ENCODE measurements at regions not wholly inside any gene's neighbourhood (a gene's known extent, or its start where the extent isn't known, plus 50 kb on each side); places are given as distances from the start of the nearest gene placed in this dataset.

DNA sequence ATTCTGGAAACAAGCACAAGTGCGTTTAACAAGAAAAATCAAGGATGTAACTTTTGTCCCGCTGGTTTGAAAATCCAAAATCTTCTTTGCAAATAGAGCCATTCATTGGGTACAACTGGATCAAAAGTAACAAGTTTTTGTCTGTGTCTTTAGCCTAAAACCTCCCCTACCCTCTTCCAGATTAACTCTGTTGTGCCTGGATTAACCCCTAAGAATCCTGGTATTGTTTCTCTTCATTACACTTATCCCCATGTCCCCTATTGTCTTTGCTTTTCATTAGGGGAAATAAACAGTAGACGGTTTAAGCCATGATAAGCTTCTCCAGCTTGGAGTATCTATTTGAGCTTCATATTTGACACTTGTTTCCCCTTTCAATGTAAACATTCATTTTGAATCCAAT lies 242.1 kb upstream of the ARGLU1 start:
- ChIA-PET CTCF (no interaction called here), POLR2A (no interaction called here)
- TF ChIP-seq ELF1 (IDR thresholded peaks at IDR 0.05) (no peak), GABPA (IDR thresholded peaks at IDR 0.05; ENCODE audit: low read depth) (no peak)
- TF ChIP-seq, protein P1, sequence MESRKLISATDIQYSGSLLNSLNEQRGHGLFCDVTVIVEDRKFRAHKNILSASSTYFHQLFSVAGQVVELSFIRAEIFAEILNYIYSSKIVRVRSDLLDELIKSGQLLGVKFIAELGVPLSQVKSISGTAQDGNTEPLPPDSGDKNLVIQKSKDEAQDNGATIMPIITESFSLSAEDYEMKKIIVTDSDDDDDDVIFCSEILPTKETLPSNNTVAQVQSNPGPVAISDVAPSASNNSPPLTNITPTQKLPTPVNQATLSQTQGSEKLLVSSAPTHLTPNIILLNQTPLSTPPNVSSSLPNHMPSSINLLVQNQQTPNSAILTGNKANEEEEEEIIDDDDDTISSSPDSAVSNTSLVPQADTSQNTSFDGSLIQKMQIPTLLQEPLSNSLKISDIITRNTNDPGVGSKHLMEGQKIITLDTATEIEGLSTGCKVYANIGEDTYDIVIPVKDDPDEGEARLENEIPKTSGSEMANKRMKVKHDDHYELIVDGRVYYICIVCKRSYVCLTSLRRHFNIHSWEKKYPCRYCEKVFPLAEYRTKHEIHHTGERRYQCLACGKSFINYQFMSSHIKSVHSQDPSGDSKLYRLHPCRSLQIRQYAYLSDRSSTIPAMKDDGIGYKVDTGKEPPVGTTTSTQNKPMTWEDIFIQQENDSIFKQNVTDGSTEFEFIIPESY (IDR thresholded peaks at IDR 0.05; ENCODE audit: borderline replicate concordance, low read depth): no peak
- no peak for DNase-seq
- 38% methylated on average over 3 of the region's 3 CpGs for WGBS (ENCODE audit: low lambda C conversion rate)
- H4K20me1 ChIP-seq (ENCODE audit: insufficient read depth): no peaks in the 10 kb centered on the region
- H3K9ac ChIP-seq: no peak overlapping the region
- no peaks in the 10 kb centered on the region for H3K9me3 ChIP-seq
- no peaks in the 10 kb centered on the region for H3K27me3 ChIP-seq (ENCODE audit: insufficient read depth)
- no peaks in the 10 kb centered on the region for H3K4me1 ChIP-seq (ENCODE audit: control insufficient read depth in 1 of 2, insufficient read depth in 2 of 2, low read depth in 1 of 2, low read length in 1 of 2)
- no peaks in the 10 kb centered on the region for H3K79me2 ChIP-seq (ENCODE audit: insufficient read depth)
- H3K4me3 ChIP-seq (ENCODE audit: low read depth in 2 of 2, low read length in 1 of 2): no peak overlapping the region
- no peak overlapping the region for H3K27ac ChIP-seq (ENCODE audit: low read depth in 2 of 2, low read length in 1 of 2)
- H3K4me2 ChIP-seq: no peak overlapping the region
- H3K9me2 ChIP-seq: no peaks in the 10 kb centered on the region; the same call in 1 of the 2 replicates
- no peaks in the 10 kb centered on the region for H3F3A ChIP-seq (replicated peaks; ENCODE audit: insufficient read depth)
- H2AFZ ChIP-seq (ENCODE audit: low read depth): no peak overlapping the region
- no peaks in the 10 kb centered on the region for H3K36me3 ChIP-seq (replicated peaks in 1 of 2; ENCODE audit: control insufficient read depth in 1 of 2, insufficient read depth in 2 of 2, low read length in 1 of 2)

DNA sequence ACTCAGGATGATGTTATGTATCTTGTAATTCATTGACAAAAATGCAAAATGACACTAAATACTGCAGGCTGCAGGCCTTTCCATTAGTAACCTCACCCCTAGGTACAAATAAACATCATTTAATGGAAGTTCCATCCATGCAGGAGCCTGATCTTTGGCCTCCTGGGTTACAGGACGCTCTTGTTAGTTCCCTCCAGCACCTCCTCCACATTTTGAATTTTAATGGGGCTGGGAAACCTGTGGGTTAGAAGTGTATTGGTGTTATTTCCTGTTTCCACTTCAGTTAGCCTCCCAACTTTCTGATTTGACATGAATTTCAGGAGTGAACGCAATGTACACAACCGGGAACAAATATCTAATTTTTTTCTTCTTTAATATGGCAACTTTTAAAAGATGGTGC lies 237.1 kb upstream of the ARGLU1 start:
- Histone ChIP-seq H3K9me2 (no peaks in the 10 kb centered on the region; the same call in 1 of the 2 replicates), H4K20me1 (ENCODE audit: insufficient read depth) (no peaks in the 10 kb centered on the region), H3K9ac (no peak overlapping the region), H2AFZ (ENCODE audit: low read depth) (no peak overlapping the region), H3F3A (replicated peaks; ENCODE audit: insufficient read depth) (no peaks in the 10 kb centered on the region), H3K4me1 (ENCODE audit: control insufficient read depth in 1 of 2, insufficient read depth in 2 of 2, low read depth in 1 of 2, low read length in 1 of 2) (no peaks in the 10 kb centered on the region), H3K4me3 (ENCODE audit: low read depth in 2 of 2, low read length in 1 of 2) (no peak overlapping the region), H3K36me3 (replicated peaks in 1 of 2; ENCODE audit: control insufficient read depth in 1 of 2, insufficient read depth in 2 of 2, low read length in 1 of 2) (no peaks in the 10 kb centered on the region), H3K27me3 (ENCODE audit: insufficient read depth) (no peaks in the 10 kb centered on the region), H3K27ac (ENCODE audit: low read depth in 2 of 2, low read length in 1 of 2) (no peak overlapping the region), H3K4me2 (no peak overlapping the region), H3K79me2 (ENCODE audit: insufficient read depth) (no peaks in the 10 kb centered on the region), H3K9me3 (no peaks in the 10 kb centered on the region)
- no peak for TF ChIP-seq ELF1 (IDR thresholded peaks at IDR 0.05)
- TF ChIP-seq FOXJ3 (CRISPR knock-in tag; IDR thresholded peaks at IDR 0.05): no peak
- no peak for TF ChIP-seq FOXM1 (IDR thresholded peaks at IDR 0.05; ENCODE audit: low read depth)
- ChIA-PET CTCF (no interaction called here), POLR2A (no interaction called here)
- 57% methylated on average over 3 of the region's 3 CpGs for whole genome bisulfite sequencing (ENCODE audit: low lambda C conversion rate)
- DNase-seq: no peak

DNA sequence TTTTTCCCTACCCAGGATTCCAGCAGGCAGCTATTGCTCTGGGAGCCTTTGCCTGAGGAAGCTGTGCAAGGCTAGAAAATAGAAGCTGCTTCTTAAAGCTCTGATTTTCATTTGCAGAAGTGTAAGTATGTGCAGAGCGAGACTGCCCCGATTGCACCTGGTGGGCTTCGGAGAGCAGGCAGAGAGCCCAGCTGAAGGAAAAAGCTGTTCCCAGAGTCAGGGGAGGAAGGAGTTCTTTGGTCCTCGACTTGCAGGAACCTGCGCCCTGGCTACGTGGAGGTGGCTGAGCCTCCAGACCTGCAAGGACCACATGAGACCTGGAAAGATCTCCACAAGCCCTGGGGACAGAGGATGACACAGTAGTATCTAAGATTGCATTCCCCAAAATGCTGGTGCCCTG lies 235.0 kb upstream of the ARGLU1 start:
- H3K79me2 ChIP-seq (ENCODE audit: insufficient read depth): no peaks in the 10 kb centered on the region
- no peak overlapping the region for H3K27ac ChIP-seq (ENCODE audit: low read depth in 2 of 2, low read length in 1 of 2)
- TF ChIP-seq MEF2A (IDR thresholded peaks at IDR 0.05; ENCODE audit: borderline replicate concordance, low read depth): no peak
- H3K27me3 ChIP-seq (ENCODE audit: insufficient read depth): no peaks in the 10 kb centered on the region
- no peaks in the 10 kb centered on the region for H3K36me3 ChIP-seq (replicated peaks in 1 of 2; ENCODE audit: control insufficient read depth in 1 of 2, insufficient read depth in 2 of 2, low read length in 1 of 2)
- no peaks in the 10 kb centered on the region for H3K4me1 ChIP-seq (ENCODE audit: control insufficient read depth in 1 of 2, insufficient read depth in 2 of 2, low read depth in 1 of 2, low read length in 1 of 2)
- H3K9me3 ChIP-seq: no peaks in the 10 kb centered on the region
- H3F3A ChIP-seq (replicated peaks; ENCODE audit: insufficient read depth): no peaks in the 10 kb centered on the region
- no peak overlapping the region for H3K4me2 ChIP-seq
- no peaks in the 10 kb centered on the region for H4K20me1 ChIP-seq (ENCODE audit: insufficient read depth)
- H3K9me2 ChIP-seq: no peaks in the 10 kb centered on the region
- 68% methylated on average over 6 of the region's 6 CpGs for WGBS (ENCODE audit: low lambda C conversion rate)
- no peak overlapping the region for H2AFZ ChIP-seq (ENCODE audit: low read depth)
- ChIA-PET POLR2A (no interaction called here), CTCF (no interaction called here)
- no peak overlapping the region for H3K4me3 ChIP-seq (ENCODE audit: low read depth in 2 of 2, low read length in 1 of 2)
- no peak overlapping the region for H3K9ac ChIP-seq
- DNase-seq: no peak
